ENCODE measurements at regions not wholly inside any gene's neighbourhood (a gene's known extent, or its start where the extent isn't known, plus 50 kb on each side); places are given as distances from the start of the nearest gene placed in this dataset.
"Not testable (repeated sequence)": the region's sequence is repeated elsewhere in the genome, so short reads cannot be mapped to it uniquely, and the experiment has no call there.

DNA sequence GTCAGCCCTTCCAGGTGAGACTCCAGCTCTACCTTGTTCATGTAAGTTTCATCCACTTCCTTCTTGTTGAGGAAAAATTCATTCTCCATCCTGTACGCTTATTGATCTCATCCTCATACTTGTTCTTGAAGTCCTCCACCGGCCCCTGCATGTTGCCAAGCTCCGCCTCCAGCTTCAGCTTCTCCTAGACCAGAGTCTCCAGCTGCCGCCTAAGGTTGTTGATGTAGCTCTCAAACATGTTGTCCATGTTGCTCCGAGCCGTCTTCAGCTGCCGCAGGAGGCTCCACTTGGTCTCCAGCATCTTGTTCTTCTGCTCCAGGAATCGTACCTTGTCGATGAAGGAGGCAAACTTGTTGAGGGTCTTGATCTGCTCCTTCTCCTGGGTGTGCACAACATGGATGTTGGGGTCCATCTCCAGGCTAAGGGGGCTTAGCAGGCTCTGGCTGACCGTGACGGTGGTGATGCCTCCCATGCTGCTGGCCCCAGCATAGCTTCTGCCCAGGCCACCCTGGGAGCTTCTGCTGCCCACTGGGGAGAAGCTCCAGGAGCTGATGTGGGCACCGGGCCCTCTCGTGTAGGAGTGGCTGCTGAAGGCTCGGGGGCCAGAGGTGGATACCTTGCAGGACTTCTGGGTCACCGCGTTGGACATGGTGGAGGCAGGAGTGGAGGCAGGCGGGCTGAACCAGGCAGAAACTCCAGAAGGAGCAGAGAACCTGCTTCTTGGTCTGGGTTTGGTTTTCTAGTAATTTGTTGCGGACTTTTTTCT lies 422.6 kb upstream of the ARPP21 start:
- DNase-seq: no peak

DNA sequence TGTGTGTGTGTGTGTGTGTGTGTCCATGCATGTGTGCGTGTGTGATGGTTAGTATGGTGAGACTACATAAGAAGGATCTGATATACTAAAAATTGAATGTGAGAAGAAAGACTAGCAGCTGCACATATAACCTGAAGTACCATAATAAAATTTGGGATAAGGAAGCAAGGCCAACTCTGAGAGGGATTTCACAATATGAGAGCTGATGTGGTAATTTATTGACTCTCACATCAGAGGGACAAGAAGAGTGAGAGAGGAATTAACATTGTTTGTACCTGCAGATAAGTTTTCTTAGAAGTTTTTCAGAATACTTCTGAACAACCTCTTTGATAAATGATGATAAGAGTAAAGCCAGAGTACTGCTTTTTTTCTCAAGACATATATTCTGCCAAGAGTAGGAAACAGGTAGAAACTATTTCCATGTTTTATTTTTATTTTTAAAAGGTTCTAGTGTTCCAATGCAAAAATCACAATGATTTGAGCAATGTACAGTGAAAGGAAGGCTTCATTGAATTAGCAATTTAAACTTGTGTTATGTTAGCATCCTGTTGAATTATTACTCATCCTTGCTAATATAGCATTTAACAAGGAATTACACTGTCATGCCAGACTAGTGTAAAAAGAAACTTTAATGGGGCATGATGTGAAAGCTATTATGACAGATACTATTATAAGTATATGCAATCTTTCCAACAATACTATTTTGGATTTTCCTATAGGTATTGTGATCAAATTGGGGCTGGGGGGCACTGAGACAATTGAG lies 415.5 kb upstream of the ARPP21 start:
- DNase-seq: no peak

DNA sequence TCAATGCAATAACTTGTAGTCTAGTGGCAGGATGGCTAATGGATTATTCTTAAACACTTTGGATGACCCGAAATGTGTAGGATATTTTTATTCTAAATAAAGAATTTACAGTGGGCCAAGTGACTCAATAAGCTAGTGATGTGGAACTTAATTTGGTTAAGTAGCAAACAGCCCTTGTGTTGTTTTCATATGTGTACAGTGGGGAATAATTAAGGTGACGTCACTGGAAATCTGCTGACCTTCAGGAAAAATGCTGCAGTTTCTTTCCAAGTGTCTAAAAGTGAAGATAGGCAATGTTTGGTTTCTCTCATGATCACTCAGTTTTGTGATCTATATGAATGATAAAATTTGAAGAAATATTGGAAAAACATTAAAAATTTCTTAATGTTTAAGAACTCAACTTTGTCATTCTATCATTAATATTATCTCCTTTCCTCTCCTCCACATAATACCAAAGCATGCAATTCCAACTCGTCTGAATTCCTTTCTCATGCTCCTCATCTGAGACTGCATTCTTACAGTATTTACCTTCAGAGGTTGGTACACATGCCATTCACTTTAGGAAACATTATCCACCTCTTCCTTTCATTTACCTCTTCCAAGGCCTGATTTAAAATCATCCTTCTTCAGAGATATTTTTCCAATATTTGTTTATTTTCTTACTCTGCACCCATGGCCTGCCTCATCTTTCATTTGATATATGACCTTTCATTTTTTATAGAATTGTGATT lies 414.6 kb upstream of the ARPP21 start:
- no peak for DNase-seq

DNA sequence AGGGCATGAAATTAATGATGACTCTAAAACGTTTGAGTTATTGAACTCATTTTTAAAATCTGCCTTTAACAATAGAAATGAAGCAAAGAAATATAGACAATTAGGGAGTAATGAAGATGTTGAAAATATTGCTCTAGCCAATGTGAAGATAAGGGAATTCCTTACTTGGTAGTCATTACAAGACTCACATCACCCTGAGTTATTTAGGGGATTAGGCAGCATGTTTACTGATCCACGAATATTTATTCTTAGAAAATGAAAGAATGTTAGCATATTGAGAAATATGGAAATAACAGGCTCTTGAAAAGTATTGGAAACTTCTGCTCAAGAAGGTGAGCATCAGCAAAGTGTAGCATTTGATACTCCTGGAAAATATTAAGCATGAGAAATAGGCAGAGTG lies 398.1 kb upstream of the ARPP21 start:
- DNase-seq: no peak

- DNase-seq: no peak
Observed at GRCh38 chr3:35254917-35255316, 384.4 kb upstream of the ARPP21 start.

DNA sequence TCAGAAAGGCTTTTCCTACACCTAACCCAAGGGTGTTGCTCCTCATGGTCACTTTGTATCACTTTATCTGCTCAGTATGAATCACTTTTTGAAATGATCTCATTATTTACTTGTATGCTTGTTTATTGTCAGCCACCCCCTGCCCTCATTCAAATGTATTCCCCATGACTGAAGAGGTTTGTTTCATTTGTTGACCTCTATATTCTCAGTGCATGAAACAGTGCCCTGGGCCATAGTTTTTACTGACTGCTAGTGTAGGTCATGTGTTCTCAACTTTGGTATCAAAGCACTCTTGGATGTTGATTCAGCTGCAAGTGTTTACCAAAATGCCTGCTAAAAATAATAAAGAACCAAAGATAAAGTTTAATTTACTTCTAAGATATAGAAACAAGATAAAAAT lies 381.7 kb upstream of the ARPP21 start:
- no peak for DNase-seq

GRCh38 chr3:35262406-35262805 lies 376.9 kb upstream of the ARPP21 start:
- no peak for DNase-seq

DNA sequence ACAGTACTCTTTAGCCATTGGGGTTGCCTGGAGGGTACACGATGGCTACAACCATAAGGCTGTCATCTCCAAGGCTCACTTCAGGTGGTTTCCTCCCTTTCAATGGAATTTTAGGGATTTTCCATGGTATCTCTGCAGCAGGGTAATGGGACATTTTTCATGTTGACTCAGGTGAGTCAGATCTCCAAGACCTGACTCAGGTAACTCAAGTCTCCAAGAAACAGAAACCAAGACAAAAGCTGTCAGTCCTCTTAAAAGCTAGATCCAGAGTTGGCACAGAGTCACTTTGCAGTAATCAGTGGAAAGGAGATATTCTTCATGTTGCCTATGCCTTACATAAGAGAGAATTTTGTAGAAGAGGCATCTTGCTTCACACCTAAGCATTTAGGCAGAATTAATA lies 375.8 kb upstream of the ARPP21 start:
- DNase-seq: no peak

DNA sequence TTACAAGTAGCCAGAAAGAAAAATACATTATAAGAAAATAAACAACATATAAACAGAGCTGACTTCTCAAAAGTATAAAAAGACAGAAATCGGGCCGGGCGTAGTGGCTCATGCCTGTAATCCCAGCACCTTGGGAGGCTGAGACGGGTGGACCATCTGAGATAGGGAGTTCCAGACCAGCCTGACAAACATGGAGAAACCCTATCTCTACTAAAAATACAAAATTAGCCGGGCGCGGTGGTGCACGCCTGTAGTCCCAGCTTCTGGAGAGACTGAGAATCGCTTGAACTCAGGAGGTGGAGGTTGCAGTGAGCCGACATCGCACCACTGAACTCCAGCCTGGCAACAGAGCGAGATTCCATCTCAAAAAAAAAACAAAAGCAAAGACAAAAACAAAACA lies 373.3 kb upstream of the ARPP21 start:
- not testable (repeated sequence) for DNase-seq

DNA sequence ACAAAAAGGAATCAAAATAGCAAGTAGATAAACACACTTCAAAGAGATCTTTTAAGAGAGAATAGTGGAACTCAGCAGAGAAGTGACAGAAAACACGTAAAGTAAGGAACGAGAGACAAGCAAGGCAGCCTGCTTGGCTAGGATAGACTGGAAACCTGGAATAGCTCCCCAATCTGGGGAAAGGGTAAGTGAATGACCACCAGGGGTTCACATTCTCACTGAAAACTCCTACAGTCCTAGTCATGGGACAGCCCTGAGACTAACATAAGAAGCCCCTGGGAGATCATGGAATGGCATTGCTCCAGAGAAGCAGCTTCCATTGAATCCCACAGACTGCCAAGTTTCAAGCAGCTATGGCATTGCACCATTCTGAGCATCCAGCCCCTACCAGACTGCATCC lies 363.6 kb upstream of the ARPP21 start:
- DNase-seq: no peak

DNA sequence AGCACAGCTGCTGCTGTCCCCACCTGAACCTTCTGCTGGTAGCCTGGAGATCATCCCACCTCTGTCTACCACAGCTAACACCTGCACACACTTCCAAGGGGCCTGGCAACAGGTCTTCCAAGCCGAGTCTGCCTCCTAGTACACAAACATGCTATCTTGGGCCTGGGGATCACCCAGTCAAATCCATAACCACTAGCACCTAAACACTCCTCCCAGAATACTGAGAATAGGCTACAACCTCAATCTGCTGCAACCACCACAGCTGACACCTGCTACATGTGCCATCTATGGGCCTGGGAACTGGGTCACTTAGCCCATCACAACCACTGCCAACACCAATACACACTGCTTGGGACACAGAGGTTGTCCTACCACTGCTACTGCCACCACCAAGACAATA lies 362.8 kb upstream of the ARPP21 start:
- DNase-seq: no peak

- DNase-seq: no peak
Observed at GRCh38 chr3:35291471-35292236, 347.7 kb upstream of the ARPP21 start.

DNA sequence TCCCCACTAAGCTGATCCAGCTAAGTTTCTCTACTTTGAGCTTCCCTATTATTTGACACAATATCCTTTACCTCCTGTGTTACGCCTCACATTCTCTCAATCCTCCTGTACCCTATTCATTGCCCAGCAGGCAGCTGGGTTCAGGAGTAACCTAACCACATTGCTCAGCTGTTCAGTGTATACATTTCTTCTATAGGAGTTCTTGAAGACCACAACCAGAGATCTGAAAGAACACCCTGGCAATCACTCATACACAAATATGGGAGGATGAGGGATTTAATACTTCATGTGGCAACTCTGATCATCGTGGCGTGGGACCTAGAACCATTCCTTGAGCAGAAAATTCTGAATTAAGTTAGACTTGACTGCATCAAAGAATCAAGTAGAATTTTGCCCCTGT lies 346.8 kb upstream of the ARPP21 start:
- no peak for DNase-seq

DNA sequence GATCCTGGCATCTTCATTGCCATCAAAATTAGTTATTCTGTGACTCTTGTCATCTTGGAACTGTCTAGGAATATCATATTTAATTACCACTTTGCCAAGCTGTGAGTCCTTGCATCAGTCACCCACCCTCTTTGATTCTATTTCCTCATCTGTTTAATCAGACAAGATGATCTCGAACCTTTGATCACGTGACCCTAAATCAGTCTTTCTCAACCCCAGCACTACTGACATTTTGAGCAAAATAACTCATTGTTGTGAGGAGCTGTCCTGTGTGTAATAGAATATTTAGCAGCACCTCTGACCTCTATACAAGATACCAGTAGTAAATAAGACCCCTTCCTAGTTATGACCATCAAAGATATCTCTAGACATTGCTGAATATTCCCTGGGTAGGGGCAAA lies 343.4 kb upstream of the ARPP21 start:
- DNase-seq: no peak

GRCh38 chr3:35296533-35296932 lies 342.8 kb upstream of the ARPP21 start:
- DNase-seq: no peak

DNA sequence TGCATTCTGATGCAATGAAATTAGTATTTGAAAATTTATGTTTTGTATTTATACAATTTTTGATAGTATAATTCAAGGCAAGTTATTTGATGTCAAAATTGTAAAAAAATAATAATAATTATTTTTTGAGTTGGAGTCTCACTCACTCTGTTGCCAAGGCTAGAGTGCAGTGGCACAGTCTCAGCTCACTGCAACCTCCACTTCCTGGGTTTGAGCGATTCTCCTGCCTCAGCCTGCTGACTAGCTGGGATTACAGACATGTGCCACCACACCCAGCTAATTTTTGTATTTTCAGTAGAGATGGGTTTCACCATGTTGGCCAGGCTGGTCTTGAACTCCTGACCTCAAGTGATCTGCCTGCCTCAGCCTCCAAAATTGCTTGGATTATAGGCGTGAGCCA lies 342.4 kb upstream of the ARPP21 start:
- not testable (repeated sequence) for DNase-seq

DNA sequence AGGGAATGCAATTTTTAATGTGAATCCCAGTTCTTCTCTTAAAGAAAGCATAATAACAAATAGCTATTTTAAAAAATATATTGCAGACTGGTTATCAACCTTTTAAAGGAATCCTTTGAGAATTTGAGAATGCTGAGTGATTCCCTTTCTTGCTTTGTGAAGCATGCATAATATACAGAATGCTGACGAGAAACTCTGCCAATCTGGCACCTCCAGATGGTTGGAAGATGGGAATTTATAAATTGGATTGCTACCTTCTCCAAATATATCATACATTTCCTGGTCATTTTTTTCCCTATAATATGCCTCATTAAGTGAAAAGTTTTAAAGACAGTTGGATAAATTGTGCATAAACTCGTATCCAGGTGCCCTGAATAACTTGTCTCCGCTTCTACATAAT lies 333.9 kb upstream of the ARPP21 start:
- DNase-seq: no peak

DNA sequence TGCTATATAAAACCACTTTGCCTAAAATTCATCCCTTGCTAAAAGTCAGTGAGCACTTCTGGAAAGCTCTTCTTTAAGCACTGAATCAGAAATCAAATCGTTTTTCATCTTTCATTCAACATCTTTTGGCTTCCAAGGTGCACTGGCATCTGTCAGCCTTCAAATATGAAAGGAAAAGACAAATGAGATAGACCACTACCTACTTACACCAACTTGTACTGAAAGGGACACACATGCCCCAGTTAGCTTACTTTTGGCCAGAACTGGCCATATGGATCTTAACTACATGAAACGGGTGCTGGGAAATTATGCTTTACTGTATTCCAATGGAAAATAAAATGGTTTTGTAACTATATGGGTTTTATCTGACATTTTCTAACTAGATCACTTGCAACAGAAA lies 332.0 kb upstream of the ARPP21 start:
- DNase-seq: no peak

- DNase-seq: not testable (repeated sequence)
Observed at GRCh38 chr3:35316841-35317240, 322.5 kb upstream of the ARPP21 start.

- DNase-seq: no peak
Observed at GRCh38 chr3:35320646-35321407, 318.5 kb upstream of the ARPP21 start.

DNA sequence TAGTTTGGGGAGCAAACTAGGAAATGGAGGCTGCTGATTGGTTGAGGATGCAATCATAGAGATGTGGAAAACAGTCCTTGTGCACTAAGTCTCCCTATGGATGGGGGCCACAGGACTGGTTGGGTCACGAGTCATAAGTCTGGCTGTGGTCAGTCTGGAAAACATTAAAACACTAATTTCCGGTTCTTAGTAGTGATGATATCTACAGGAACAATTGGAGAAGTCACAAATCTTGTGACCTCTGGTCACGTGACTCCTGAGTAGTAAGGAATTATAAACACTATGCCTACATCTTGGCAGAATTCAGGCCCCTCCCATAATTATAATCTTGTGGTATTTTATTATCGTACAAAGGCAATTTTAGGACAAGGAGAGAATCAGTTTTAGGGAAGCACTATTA lies 317.3 kb upstream of the ARPP21 start:
- DNase-seq: no peak

GRCh38 chr3:35335703-35336102 lies 303.6 kb upstream of the ARPP21 start:
- DNase-seq: no peak
